H1 (cell line): ENCODE measurements at regions not wholly inside any gene's neighbourhood (a gene's known extent, or its start where the extent isn't known, plus 50 kb on each side); places are given as distances from the start of the nearest gene placed in this dataset.

Experiments
- CTCF ChIA-PET: fragments of 300-600 bp; sonication (Branson Sonifier 250); formaldehyde crosslinking; loops from one replicate; lab custom pipeline; 2021; ENCODE audit not compliant: partially characterized antibody; lab: Charles Lee
- POLR2A ChIA-PET: fragments of 300-600 bp; sonication (Branson Sonifier 250); formaldehyde crosslinking; loops from one replicate; lab custom pipeline; 2021; ENCODE audit warnings: inconsistent platforms; ENCODE audit not compliant: partially characterized antibody; lab: Charles Lee
- DNase-seq, 2 experiments: peaks; one replicate each; pipeline versions ENCODE4 v3.0.0 to v3.0.0-alpha.2; 2010 to 2022; ENCODE audit warnings: low spot score in 2 of 2, low read depth in 1 of 2, mixed read lengths in 1 of 2
- FAIRE-seq: peaks from 2 replicates; lab custom pipeline; 2011; peaks lifted over from hg19 to GRCh38; lab: Jason Lieb, UNC
- H2AFZ ChIP-seq: 2 replicates; pipeline ENCODE4 v1.8.1; 2012; ENCODE audit warnings: low read length, inconsistent platforms
- H2AK5ac ChIP-seq: 2 replicates; pipeline ENCODE4 v1.6.1; 2013; ENCODE audit warnings: low read depth, low read length
- H2BK120ac ChIP-seq: replicated peaks from 2 replicates; pipeline ENCODE3; 2013; ENCODE audit warnings: low read depth, low read length, inconsistent platforms
- H2BK12ac ChIP-seq: 2 replicates; pipeline ENCODE4 v1.6.1; 2013; ENCODE audit warnings: low read depth, low read length
- H2BK15ac ChIP-seq: 2 replicates; pipeline ENCODE4 v1.6.1; 2013; ENCODE audit warnings: low read length
- H2BK20ac ChIP-seq: 2 replicates; pipeline ENCODE4 v1.6.1; 2013; ENCODE audit warnings: low read length
- H2BK5ac ChIP-seq: 2 replicates; pipeline ENCODE4 v1.6.1; 2013; ENCODE audit warnings: low read depth, low read length
- H3K14ac ChIP-seq: 2 replicates; pipeline ENCODE4 v1.6.1; 2013; ENCODE audit warnings: inconsistent platforms; ENCODE audit not compliant: insufficient read length
- H3K18ac ChIP-seq: 2 replicates; pipeline ENCODE4 v1.6.1; 2013; ENCODE audit warnings: low read length; ENCODE audit errors: extremely low read depth
- H3K23ac ChIP-seq: 2 replicates; pipeline ENCODE4 v1.6.1; 2013; ENCODE audit warnings: inconsistent platforms; ENCODE audit not compliant: insufficient read length
- H3K23me2 ChIP-seq: 2 replicates; pipeline ENCODE4 v1.6.1; 2013; ENCODE audit warnings: low read depth, low read length
- H3K27ac ChIP-seq: 2 replicates; pipeline ENCODE4 v1.6.1; 2011; ENCODE audit warnings: low read depth, low read length, inconsistent platforms
- H3K27me3 ChIP-seq, 4 experiments: replicated peaks in 1 of 4; 1 replicate in 1 of 4; 2 replicates in 3 of 4; pipeline versions ENCODE4 v1.6.1 to v1.8.1; 2011 to 2013; ENCODE audit warnings: low read length in 3 of 4, mild to moderate bottlenecking in 3 of 4, inconsistent platforms in 2 of 4, mixed read lengths in 2 of 4, moderate library complexity in 1 of 4; ENCODE audit not compliant: control insufficient read depth in 3 of 4, insufficient read depth in 3 of 4; ENCODE audit errors: extremely low read depth in 1 of 4
- H3K36me3 ChIP-seq, 4 experiments: 2 replicates each; pipeline versions ENCODE4 v1.6.1 to v1.8.1; 2011 to 2013; ENCODE audit warnings: mild to moderate bottlenecking in 4 of 4, low read length in 3 of 4, moderate library complexity in 2 of 4, control low read depth in 1 of 4, inconsistent platforms in 1 of 4; ENCODE audit not compliant: insufficient read depth in 4 of 4, control insufficient read depth in 2 of 4
- H3K4ac ChIP-seq: replicated peaks from 2 replicates; pipeline ENCODE3; 2013; ENCODE audit warnings: low read length, low read depth, mixed read lengths, inconsistent platforms; ENCODE audit not compliant: insufficient read length
- H3K4me1 ChIP-seq, 4 experiments: replicated peaks in 1 of 4; 1 replicate in 1 of 4; 2 replicates in 3 of 4; pipeline versions ENCODE4 v1.6.1 to v1.8.1; 2011 to 2013; ENCODE audit warnings: low read length in 3 of 4, inconsistent platforms in 2 of 4, mixed read lengths in 1 of 4; ENCODE audit not compliant: insufficient read depth in 4 of 4, control insufficient read depth in 3 of 4
- H3K4me2 ChIP-seq, 2 experiments: 2 replicates each; pipeline versions ENCODE4 v1.6.1 to v1.8.1; 2011 to 2013; ENCODE audit warnings: low read depth in 2 of 2, low read length in 2 of 2, control low read depth in 1 of 2, inconsistent platforms in 1 of 2, mild to moderate bottlenecking in 1 of 2; ENCODE audit not compliant: insufficient read depth in 1 of 2
- H3K4me3 ChIP-seq, 4 experiments: fragments of 200-600, 300-600 bp in 1 of 4; sonication (generic), shearing (Covaris generic), sonication (Bioruptor Twin) in 1 of 4; 2 replicates each; pipeline versions ENCODE4 v1.5.1 to v1.8.1; 2011 to 2016; ENCODE audit warnings: low read length in 4 of 4, low read depth in 3 of 4, control low read depth in 2 of 4, inconsistent platforms in 2 of 4, mild to moderate bottlenecking in 2 of 4, mixed read lengths in 1 of 4, moderate library complexity in 1 of 4; ENCODE audit not compliant: insufficient read depth in 2 of 4; ENCODE audit errors: extremely low read depth in 1 of 4
- H3K56ac ChIP-seq: replicated peaks from 2 replicates; pipeline ENCODE3; 2013; ENCODE audit warnings: low read depth, mild to moderate bottlenecking, mixed read lengths, low read length, inconsistent platforms; ENCODE audit not compliant: insufficient read length
- H3K79me1 ChIP-seq: 2 replicates; pipeline ENCODE4 v1.6.1; 2013; ENCODE audit warnings: low read depth, low read length, control low read depth
- H3K79me2 ChIP-seq, 2 experiments: 2 replicates each; pipeline versions ENCODE4 v1.6.1 to v1.8.1; 2012 to 2013; ENCODE audit warnings: low read length in 2 of 2, mild to moderate bottlenecking in 2 of 2, inconsistent platforms in 1 of 2; ENCODE audit not compliant: insufficient read depth in 2 of 2, control insufficient read depth in 1 of 2
- H3K9ac ChIP-seq, 4 experiments: replicated peaks in 1 of 4; 1 replicate in 1 of 4; 2 replicates in 3 of 4; pipeline versions ENCODE4 v1.6.1 to v1.8.1; 2011 to 2013; ENCODE audit warnings: low read depth in 3 of 4, low read length in 3 of 4, control low read depth in 2 of 4, mild to moderate bottlenecking in 2 of 4, moderate library complexity in 2 of 4, inconsistent platforms in 1 of 4; ENCODE audit errors: extremely low read depth in 1 of 4
- H3K9me3 ChIP-seq, 2 experiments: 2 replicates each; pipeline versions ENCODE4 v1.6.1 to v1.8.1; 2012 to 2013; ENCODE audit warnings: mild to moderate bottlenecking in 2 of 2, moderate library complexity in 2 of 2, control low read depth in 1 of 2, inconsistent platforms in 1 of 2, low read depth in 1 of 2, low read length in 1 of 2, mixed read lengths in 1 of 2; ENCODE audit not compliant: insufficient read depth in 2 of 2
- H4K20me1 ChIP-seq, 2 experiments: replicated peaks in 1 of 2; 2 replicates each; pipeline versions ENCODE3 to v1.8.1; 2011 to 2013; ENCODE audit warnings: inconsistent platforms in 2 of 2, low read length in 2 of 2, mild to moderate bottlenecking in 1 of 2; ENCODE audit not compliant: insufficient read depth in 2 of 2, control insufficient read depth in 1 of 2
- H4K5ac ChIP-seq: 2 replicates; pipeline ENCODE4 v1.6.1; 2013; ENCODE audit warnings: low read length, low read depth, mixed read lengths, inconsistent platforms; ENCODE audit not compliant: insufficient read length
- H4K8ac ChIP-seq: 2 replicates; pipeline ENCODE4 v1.8.0; 2013; ENCODE audit warnings: mild to moderate bottlenecking, moderate library complexity, low read length, inconsistent platforms; ENCODE audit not compliant: insufficient read depth; ENCODE audit errors: extremely low read depth
- H4K91ac ChIP-seq: replicated peaks from 2 replicates; pipeline ENCODE3; 2013; ENCODE audit warnings: low read length, mixed read lengths, inconsistent platforms; ENCODE audit not compliant: insufficient read length
- BCL11A ChIP-seq, 2 experiments: IDR thresholded peaks; one replicate each; pipeline ENCODE4 v1.6.1; 2011; ENCODE audit warnings: low read depth in 2 of 2, low read length in 2 of 2, mild to moderate bottlenecking in 2 of 2
- CREB1 ChIP-seq: IDR thresholded peaks from 2 replicates; pipeline ENCODE4 v1.6.1; 2012; ENCODE audit warnings: inconsistent platforms
- CTCF ChIP-seq, 3 experiments: IDR thresholded peaks; 1 replicate in 2 of 3; 2 replicates in 1 of 3; pipeline versions ENCODE4 v1.5.1 to v1.6.1; 2011; ENCODE audit warnings: low read length in 3 of 3, mild to moderate bottlenecking in 3 of 3, inconsistent platforms in 2 of 3, low read depth in 1 of 3, moderate library complexity in 1 of 3; ENCODE audit not compliant: insufficient read depth in 1 of 3; ENCODE audit errors: control extremely low read depth in 1 of 3
- GABPA ChIP-seq: IDR thresholded peaks from 2 replicates; pipeline ENCODE4 v1.6.1; 2011; ENCODE audit warnings: mild to moderate bottlenecking, low read length, moderate library complexity, borderline replicate concordance; ENCODE audit not compliant: insufficient read depth
- GTF2F1 ChIP-seq: IDR thresholded peaks from 2 replicates; pipeline ENCODE4 v1.6.1; 2012; ENCODE audit warnings: low read depth, low read length, improper control_type of control experiment, borderline replicate concordance
- JUN ChIP-seq: IDR thresholded peaks from 2 replicates; pipeline ENCODE4 v1.6.1; 2011; ENCODE audit warnings: low read depth, mild to moderate bottlenecking, improper control_type of control experiment, low read length
- KDM1A ChIP-seq: fragments of 200-600, 300-600 bp; sonication (generic); IDR thresholded peaks from 2 replicates; pipeline ENCODE4 v1.7.1; 2016; ENCODE audit warnings: mild to moderate bottlenecking, low read length, borderline replicate concordance
- KDM5A ChIP-seq: fragments of 200-600 bp; IDR thresholded peaks from 2 replicates; pipeline ENCODE4 v1.7.1; 2012; ENCODE audit warnings: mild to moderate bottlenecking, low read length, inconsistent platforms, mixed read lengths
- RBBP5 ChIP-seq: IDR thresholded peaks from 2 replicates; pipeline ENCODE4 v1.7.1; 2012; ENCODE audit warnings: low read depth, mild to moderate bottlenecking, inconsistent platforms, low read length, moderate library complexity, borderline replicate concordance
- SP4 ChIP-seq: IDR thresholded peaks from 2 replicates; pipeline ENCODE4 v1.6.1; 2012; ENCODE audit warnings: low read length, inconsistent platforms
- TCF12 ChIP-seq: IDR thresholded peaks from 2 replicates; pipeline ENCODE4 v1.6.1; 2011; ENCODE audit warnings: low read depth, mild to moderate bottlenecking, low read length
- TEAD4 ChIP-seq: IDR thresholded peaks from 2 replicates; pipeline ENCODE4 v1.6.1; 2012; ENCODE audit warnings: low read depth, low read length, inconsistent platforms, mixed read lengths
- WGBS, 2 experiments: shearing (Covaris generic) in 1 of 2; methylation state at CpG; one replicate each; pipeline versions ENCODE4 v1.1.6 to v1.1.7; 2013 to 2015; ENCODE audit warnings: low lambda C conversion rate in 2 of 2, mixed read lengths in 2 of 2, inconsistent platforms in 1 of 2, low coverage in 1 of 2, missing lambda C conversion rate in 1 of 2; ENCODE audit not compliant: insufficient replicate concordance in 2 of 2, insufficient coverage in 1 of 2, insufficient read length in 1 of 2; ENCODE audit errors: extremely low coverage in 1 of 2, missing lambda C conversion rate in 1 of 2; 5-methylcytosine and 5-hydroxymethylcytosine counted together

- Histone ChIP-seq H3K14ac (no peak overlapping the region), H4K91ac (no peak overlapping the region), H2AFZ (no peak overlapping the region), H3K9me3 (no peaks in the 10 kb centered on the region), H2BK15ac (no peak overlapping the region), H2BK120ac (no peak overlapping the region), H3K27ac (no peak overlapping the region), H3K56ac (no peak overlapping the region), H3K36me3 (no peaks in the 10 kb centered on the region; a peak in 1 of 8 replicates), H3K4me2 (no peak overlapping the region), H3K23ac (no peak overlapping the region), H2AK5ac (no peak overlapping the region), H3K4me3 (no peak overlapping the region), H3K79me2 (no peaks in the 10 kb centered on the region), H3K27me3 (no peaks in the 10 kb centered on the region), H2BK5ac (no peak overlapping the region), H3K4me1 (peaks cover 0 to 6% (median 2%) of the 10 kb centered on the region in 4 experiments; a peak in 4 of 7 replicates), H3K4ac (no peak overlapping the region), H2BK20ac (no peak overlapping the region), H4K5ac (no peak overlapping the region), H2BK12ac (no peak overlapping the region), H3K9ac (no peak overlapping the region), H4K8ac (no peak overlapping the region), H3K18ac (no peak overlapping the region), H3K23me2 (no peaks in the 10 kb centered on the region), H3K79me1 (no peaks in the 10 kb centered on the region), H4K20me1 (no peaks in the 10 kb centered on the region)
- CTCF ChIA-PET: no interaction called here
- FAIRE-seq: no peak
- WGBS, 2 experiments: 70% methylated on average over 2 of the region's 2 CpGs; no CpG with 5 or more reads in 1 of the 2 experiments
- no peak for DNase-seq
- POLR2A ChIA-PET: no interaction called here
- TF ChIP-seq CREB1: no peak
- TF ChIP-seq SP4: no peak
- TF ChIP-seq GTF2F1: no peak
- no peak for TF ChIP-seq CTCF (IDR thresholded peaks at IDR 0.05; ENCODE audit: control extremely low read depth in 1 of 3, insufficient read depth in 1 of 3, low read depth in 1 of 3, low read length in 3 of 3)
- TF ChIP-seq GABPA: no peak
- no peak for TF ChIP-seq TEAD4
- no peak for TF ChIP-seq JUN
- no peak for TF ChIP-seq BCL11A (IDR thresholded peaks at IDR 0.05; ENCODE audit: low read depth in 2 of 2, low read length in 2 of 2)
- no peak for TF ChIP-seq KDM1A
- no peak for TF ChIP-seq RBBP5
- no peak for TF ChIP-seq TCF12
- TF ChIP-seq KDM5A: no peak
Observed at GRCh38 chr1:228963795-228964177, 228.5 kb downstream of the RHOU start.
